A673 (cell line): ENCODE measurements at regions not wholly inside any gene's neighbourhood (a gene's known extent, or its start where the extent isn't known, plus 50 kb on each side); places are given as distances from the start of the nearest gene placed in this dataset.

Experiments
- CTCF ChIP-seq: fragments of 300-800, 200-600 bp; sonication (generic); conservative IDR thresholded peaks from 2 replicates; pipeline ENCODE4 v1.5.1; 2017; ENCODE audit warnings: low read depth, mild to moderate bottlenecking, antibody characterized with exemption, low read length, moderate library complexity, mixed read lengths
- EZH2 ChIP-seq: fragments of 200-600 bp; sonication (generic); IDR thresholded peaks from 2 replicates; pipeline ENCODE4 v1.6.1; 2017; ENCODE audit warnings: borderline replicate concordance, low read depth, mild to moderate bottlenecking, mixed read lengths, antibody characterized with exemption, low read length; ENCODE audit not compliant: poor library complexity, severe bottlenecking

GRCh38 chr17:77666881-77667395 is 291.6 kb upstream of the TNRC6C start:
- TF ChIP-seq EZH2 (no peak), CTCF (no peak)
